ENCODE measurements at regions not wholly inside any gene's neighbourhood (a gene's known extent, or its start where the extent isn't known, plus 50 kb on each side); places are given as distances from the start of the nearest gene placed in this dataset.

- in situ Hi-C loops (cut with HindIII; ENCODE audit: extremely low pct_ligation_motif_present, low pct_unique_long_range_greater_than_20kb) (no loop called here), intact Hi-C loops (cut with micrococcal nuclease; ENCODE audit: unreplicated experiment) (no loop called here)
- H3K36me3 ChIP-seq (replicated peaks in 1 of 2; ENCODE audit: control insufficient read depth in 1 of 2, insufficient read depth in 2 of 2, low read length in 2 of 2), result no peaks in the 10 kb centered on the region
- ChIA-PET CTCF (ENCODE audit: low intra/inter-chr PET ratio, low total read pairs) (no interaction called here), POLR2A (no interaction called here)
- H3K4me1 ChIP-seq (ENCODE audit: insufficient read depth, low read length), result no peaks in the 10 kb centered on the region
- no peaks in the 10 kb centered on the region for H3K79me2 ChIP-seq (ENCODE audit: insufficient read depth, low read length)
- FAIRE-seq, result no peak
- peaks cover 36% of the 10 kb centered on the region for H3K9me3 ChIP-seq (ENCODE audit: low read length)
- DNase-seq (ENCODE audit: low spot score), result no peak
- no peak overlapping the region for H3K4me3 ChIP-seq (replicated peaks in 1 of 3; ENCODE audit: insufficient read depth in 1 of 3, low read depth in 2 of 3, low read length in 3 of 3)
- ATAC-seq, result no peak
- BruUV-seq (replicated peaks), result no TSS peak
- H2AFZ ChIP-seq (ENCODE audit: low read length), result no peak overlapping the region
- no peak overlapping the region for H3K9ac ChIP-seq (ENCODE audit: insufficient read depth, low read depth, low read length)
- WGBS (ENCODE audit: low lambda C conversion rate), result 47% methylated on average over 7 of the region's 19 CpGs
- TF ChIP-seq ZNF101 (CRISPR knock-in tag; IDR thresholded peaks at IDR 0.05; ENCODE audit: borderline replicate concordance, low read depth), result no peak
- no peak for TF ChIP-seq PHF21A (CRISPR knock-in tag; IDR thresholded peaks at IDR 0.05)
- TF ChIP-seq, protein P1, sequence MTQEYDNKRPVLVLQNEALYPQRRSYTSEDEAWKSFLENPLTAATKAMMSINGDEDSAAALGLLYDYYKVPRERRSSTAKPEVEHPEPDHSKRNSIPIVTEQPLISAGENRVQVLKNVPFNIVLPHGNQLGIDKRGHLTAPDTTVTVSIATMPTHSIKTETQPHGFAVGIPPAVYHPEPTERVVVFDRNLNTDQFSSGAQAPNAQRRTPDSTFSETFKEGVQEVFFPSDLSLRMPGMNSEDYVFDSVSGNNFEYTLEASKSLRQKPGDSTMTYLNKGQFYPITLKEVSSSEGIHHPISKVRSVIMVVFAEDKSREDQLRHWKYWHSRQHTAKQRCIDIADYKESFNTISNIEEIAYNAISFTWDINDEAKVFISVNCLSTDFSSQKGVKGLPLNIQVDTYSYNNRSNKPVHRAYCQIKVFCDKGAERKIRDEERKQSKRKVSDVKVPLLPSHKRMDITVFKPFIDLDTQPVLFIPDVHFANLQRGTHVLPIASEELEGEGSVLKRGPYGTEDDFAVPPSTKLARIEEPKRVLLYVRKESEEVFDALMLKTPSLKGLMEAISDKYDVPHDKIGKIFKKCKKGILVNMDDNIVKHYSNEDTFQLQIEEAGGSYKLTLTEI (CRISPR knock-in tag; conservative IDR thresholded peaks at IDR 0.05), result no peak
- no peak for TF ChIP-seq BRD4 (CRISPR knock-in tag; IDR thresholded peaks at IDR 0.05)
- no peak for TF ChIP-seq PTBP1 (IDR thresholded peaks at IDR 0.05; ENCODE audit: low read depth, low read length, poor library complexity, severe bottlenecking)
- TF ChIP-seq PHF8 (CRISPR knock-in tag; IDR thresholded peaks at IDR 0.05), result no peak
- TF ChIP-seq MYPOP (CRISPR knock-in tag; IDR thresholded peaks at IDR 0.05), result no peak
- TF ChIP-seq ETV6 (CRISPR knock-in tag; conservative IDR thresholded peaks at IDR 0.05), result no peak
- no peak for TF ChIP-seq RBAK (CRISPR knock-in tag; IDR thresholded peaks at IDR 0.05)
- H4K20me1 ChIP-seq (ENCODE audit: insufficient read depth, low read length), result no peaks in the 10 kb centered on the region
- H3K27ac ChIP-seq (ENCODE audit: extremely low read length, insufficient read depth, low read length), result no peak overlapping the region
- no peaks in the 10 kb centered on the region; a peak in 1 of 5 replicates for H3K27me3 ChIP-seq (ENCODE audit: control insufficient read depth in 1 of 2, insufficient read depth in 2 of 2, low read length in 2 of 2)
- no peak overlapping the region for H3K4me2 ChIP-seq (ENCODE audit: low read depth, low read length)
These were observed 694.6 kb upstream of the AGA start for GRCh38 chr4:178136736-178137345.

Data from HepG2 (cell line).